PFSK-1 (cell line): ENCODE measurements at regions not wholly inside any gene's neighbourhood (a gene's known extent, or its start where the extent isn't known, plus 50 kb on each side); places are given as distances from the start of the nearest gene placed in this dataset.

Experiments
- FOXP2 ChIP-seq: optimal IDR thresholded peaks from 2 replicates; pipeline ENCODE3; 2011; ENCODE audit warnings: borderline replicate concordance, control low read depth, inconsistent platforms; ENCODE audit not compliant: insufficient read depth; ENCODE audit errors: extremely low read length, extremely low read depth
- POLR2AphosphoS5 ChIP-seq: IDR thresholded peaks from 2 replicates; pipeline ENCODE4 v1.6.1; 2012; ENCODE audit warnings: low read depth, mild to moderate bottlenecking, control low read depth, low read length, moderate library complexity
- SIN3A ChIP-seq: IDR thresholded peaks from 2 replicates; pipeline ENCODE4 v1.6.1; 2012; ENCODE audit warnings: mild to moderate bottlenecking, low read length, moderate library complexity, borderline replicate concordance; ENCODE audit not compliant: insufficient read depth
- TAF1 ChIP-seq: IDR thresholded peaks from 2 replicates; pipeline ENCODE4 v1.6.1; 2012; ENCODE audit warnings: low read length, control low read depth, borderline replicate concordance; ENCODE audit not compliant: insufficient read depth
- TF ChIP-seq, protein P1 (sequence below), 2 experiments: IDR thresholded peaks; 2 replicates each; pipeline versions ENCODE4 v1.6.1 to v1.8.0; 2011 to 2012; ENCODE audit warnings: low read depth in 2 of 2, low read length in 2 of 2, control low read depth in 1 of 2, inconsistent platforms in 1 of 2, mild to moderate bottlenecking in 1 of 2, moderate library complexity in 1 of 2; ENCODE audit not compliant: insufficient read depth in 1 of 2

DNA sequence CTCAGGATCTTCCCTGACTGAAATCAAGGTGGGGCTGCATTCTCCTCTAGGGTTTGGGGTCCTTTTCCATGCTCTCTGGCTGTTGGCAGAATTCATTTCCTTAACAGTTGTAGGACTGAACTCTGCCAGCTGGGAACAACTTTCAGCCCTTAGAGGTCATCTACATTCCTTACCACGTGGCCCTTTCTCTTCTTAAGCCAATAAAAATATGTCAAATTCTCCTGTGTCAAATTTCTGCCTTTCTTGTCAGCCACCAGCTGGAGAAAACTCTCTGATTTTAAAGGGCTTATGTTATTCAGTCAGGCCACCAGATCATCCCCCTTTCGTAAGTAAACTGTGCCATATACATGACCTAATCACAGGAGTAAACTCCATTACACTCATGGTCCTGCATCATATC is 95.3 kb upstream of the IL6 start:
- no peak for TF ChIP-seq SIN3A

DNA sequence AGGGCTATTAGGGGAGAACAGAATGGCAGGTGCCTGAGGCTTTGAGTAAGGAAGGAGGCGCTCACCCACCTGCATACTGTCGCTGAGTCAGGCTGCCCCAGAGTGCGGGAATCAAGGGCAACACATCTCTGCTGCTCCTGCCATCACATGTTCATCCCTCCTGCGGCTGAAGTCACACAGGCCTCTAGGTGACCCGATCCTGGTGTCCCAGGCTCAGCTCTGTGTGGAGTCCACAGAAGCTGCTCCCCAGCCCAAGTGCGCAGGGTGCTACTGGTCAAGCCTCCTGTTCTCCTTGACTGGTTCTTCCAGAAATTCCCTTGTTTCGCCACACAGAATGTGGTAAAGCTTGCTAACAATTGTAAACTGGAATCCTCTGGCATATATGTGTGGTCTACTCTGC is 96.9 kb upstream of the IL6 start:
- TF ChIP-seq, protein P1, sequence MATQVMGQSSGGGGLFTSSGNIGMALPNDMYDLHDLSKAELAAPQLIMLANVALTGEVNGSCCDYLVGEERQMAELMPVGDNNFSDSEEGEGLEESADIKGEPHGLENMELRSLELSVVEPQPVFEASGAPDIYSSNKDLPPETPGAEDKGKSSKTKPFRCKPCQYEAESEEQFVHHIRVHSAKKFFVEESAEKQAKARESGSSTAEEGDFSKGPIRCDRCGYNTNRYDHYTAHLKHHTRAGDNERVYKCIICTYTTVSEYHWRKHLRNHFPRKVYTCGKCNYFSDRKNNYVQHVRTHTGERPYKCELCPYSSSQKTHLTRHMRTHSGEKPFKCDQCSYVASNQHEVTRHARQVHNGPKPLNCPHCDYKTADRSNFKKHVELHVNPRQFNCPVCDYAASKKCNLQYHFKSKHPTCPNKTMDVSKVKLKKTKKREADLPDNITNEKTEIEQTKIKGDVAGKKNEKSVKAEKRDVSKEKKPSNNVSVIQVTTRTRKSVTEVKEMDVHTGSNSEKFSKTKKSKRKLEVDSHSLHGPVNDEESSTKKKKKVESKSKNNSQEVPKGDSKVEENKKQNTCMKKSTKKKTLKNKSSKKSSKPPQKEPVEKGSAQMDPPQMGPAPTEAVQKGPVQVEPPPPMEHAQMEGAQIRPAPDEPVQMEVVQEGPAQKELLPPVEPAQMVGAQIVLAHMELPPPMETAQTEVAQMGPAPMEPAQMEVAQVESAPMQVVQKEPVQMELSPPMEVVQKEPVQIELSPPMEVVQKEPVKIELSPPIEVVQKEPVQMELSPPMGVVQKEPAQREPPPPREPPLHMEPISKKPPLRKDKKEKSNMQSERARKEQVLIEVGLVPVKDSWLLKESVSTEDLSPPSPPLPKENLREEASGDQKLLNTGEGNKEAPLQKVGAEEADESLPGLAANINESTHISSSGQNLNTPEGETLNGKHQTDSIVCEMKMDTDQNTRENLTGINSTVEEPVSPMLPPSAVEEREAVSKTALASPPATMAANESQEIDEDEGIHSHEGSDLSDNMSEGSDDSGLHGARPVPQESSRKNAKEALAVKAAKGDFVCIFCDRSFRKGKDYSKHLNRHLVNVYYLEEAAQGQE (IDR thresholded peaks at IDR 0.05; ENCODE audit: insufficient read depth in 1 of 2, low read depth in 2 of 2, low read length in 2 of 2), result no peak
- no peak for TF ChIP-seq TAF1
- TF ChIP-seq POLR2AphosphoS5, result no peak
- no peak for TF ChIP-seq SIN3A
- no peak for TF ChIP-seq FOXP2

DNA sequence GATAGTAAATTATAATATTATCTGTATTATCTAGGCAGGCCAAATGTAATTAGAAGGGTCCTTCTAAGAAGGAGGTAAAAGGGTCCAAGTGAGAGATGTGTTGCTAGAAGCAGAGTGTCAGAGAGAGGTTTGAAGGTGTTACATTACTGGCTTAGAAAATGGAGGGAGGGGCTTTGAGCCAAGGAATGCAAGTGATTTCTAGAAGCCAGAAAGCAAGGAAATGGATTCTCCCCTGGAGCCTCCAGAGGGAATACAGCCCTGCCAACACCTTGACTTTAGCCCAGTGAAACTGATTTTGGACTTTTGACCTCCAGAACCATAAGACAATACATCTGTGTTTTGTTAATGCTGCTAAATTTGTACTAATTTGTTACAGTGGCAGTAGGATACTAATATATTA is 97.9 kb upstream of the IL6 start:
- TF ChIP-seq, protein P1 (IDR thresholded peaks at IDR 0.05; ENCODE audit: insufficient read depth in 1 of 2, low read depth in 2 of 2, low read length in 2 of 2), result no peak
- TF ChIP-seq FOXP2 (no peak), POLR2AphosphoS5 (no peak), TAF1 (no peak), SIN3A (no peak)

DNA sequence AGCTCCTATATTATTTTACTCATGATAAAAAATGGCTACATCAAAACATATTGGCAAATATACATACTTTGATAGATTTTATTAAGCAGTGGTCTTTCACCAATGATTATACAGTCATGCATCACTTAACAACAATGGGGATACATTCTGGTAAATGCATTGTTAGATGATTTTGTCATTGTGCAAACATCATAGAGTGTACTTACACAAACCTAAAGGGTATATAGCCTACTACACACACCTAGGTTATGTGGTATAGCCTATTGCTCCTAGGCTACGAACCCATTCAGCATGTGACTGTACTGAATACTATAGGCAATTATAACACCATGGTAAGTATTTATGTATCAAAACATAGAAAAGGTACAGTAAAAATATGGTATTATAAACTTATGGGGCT is 98.9 kb upstream of the IL6 start:
- TF ChIP-seq POLR2AphosphoS5 (no peak), SIN3A (no peak), TAF1 (no peak)

DNA sequence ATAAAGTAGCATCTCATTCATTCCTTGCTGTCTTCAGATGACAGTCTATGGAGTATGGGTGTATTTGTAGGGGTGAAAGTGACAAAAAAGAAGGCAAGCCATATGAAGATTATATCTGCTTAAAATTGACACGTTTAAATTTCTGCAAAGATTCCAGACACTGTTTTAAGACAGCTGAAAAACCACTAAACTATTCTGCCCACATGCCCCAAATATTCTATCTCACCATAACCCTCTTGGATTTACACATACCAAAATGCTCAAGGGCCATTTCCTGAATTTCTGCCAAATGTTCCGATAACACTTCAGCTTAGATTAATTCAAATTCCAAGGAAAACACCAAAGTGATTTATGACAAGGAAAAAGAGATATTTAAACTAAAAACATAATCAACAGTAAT is 99.9 kb upstream of the IL6 start:
- TF ChIP-seq POLR2AphosphoS5, result no peak
- TF ChIP-seq, protein P1 (IDR thresholded peaks at IDR 0.05; ENCODE audit: insufficient read depth in 1 of 2, low read depth in 2 of 2, low read length in 2 of 2), result no peak
- no peak for TF ChIP-seq SIN3A
- TF ChIP-seq FOXP2, result no peak
- no peak for TF ChIP-seq TAF1

DNA sequence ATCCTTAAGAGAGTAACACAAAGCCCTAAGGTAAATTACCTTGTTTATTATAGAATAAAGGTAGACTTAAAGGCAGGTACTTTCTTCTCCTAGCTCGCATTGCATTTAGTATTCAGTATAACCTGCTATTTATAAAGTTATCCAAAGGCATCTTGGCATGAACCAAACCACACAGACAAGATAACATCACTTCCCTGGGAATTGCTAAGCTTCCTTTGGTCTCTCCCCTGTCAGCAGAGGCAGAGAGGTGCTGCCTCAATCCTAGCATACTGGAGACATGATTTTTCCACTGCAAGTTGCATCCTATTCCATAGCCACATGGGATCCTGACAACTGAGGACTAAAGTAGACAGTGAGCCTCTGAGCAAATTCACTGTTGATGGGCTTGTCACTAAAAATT is 101.7 kb upstream of the IL6 start:
- TF ChIP-seq POLR2AphosphoS5 (no peak), FOXP2 (no peak), TAF1 (no peak), SIN3A (no peak)
- TF ChIP-seq, protein P1 (IDR thresholded peaks at IDR 0.05; ENCODE audit: insufficient read depth in 1 of 2, low read depth in 2 of 2, low read length in 2 of 2), result no peak
